GM21786 (cell line): ENCODE measurements at regions not wholly inside any gene's neighbourhood (a gene's known extent, or its start where the extent isn't known, plus 50 kb on each side); places are given as distances from the start of the nearest gene placed in this dataset.
"Not testable (repeated sequence)": the region's sequence is repeated elsewhere in the genome, so short reads cannot be mapped to it uniquely, and the experiment has no call there.

Source experiments
- ATAC-seq: cut with Tn5 transposase; IDR thresholded peaks from one replicate; pipeline ENCODE4 v1.9.1; 2021; ENCODE audit not compliant: unreplicated experiment

- ATAC-seq, result no peak
Measured at GRCh38 chr1:198967566-198967965, 328.7 kb downstream of the PTPRC start.

- ATAC-seq, result no peak
Measured at GRCh38 chr1:198968866-198969265, 330.0 kb downstream of the PTPRC start.

- ATAC-seq, result no peak
Measured at GRCh38 chr1:198969981-198970380, 331.1 kb downstream of the PTPRC start.

GRCh38 chr1:198970916-198971315 lies 332.1 kb downstream of the PTPRC start:
- no peak for ATAC-seq

DNA sequence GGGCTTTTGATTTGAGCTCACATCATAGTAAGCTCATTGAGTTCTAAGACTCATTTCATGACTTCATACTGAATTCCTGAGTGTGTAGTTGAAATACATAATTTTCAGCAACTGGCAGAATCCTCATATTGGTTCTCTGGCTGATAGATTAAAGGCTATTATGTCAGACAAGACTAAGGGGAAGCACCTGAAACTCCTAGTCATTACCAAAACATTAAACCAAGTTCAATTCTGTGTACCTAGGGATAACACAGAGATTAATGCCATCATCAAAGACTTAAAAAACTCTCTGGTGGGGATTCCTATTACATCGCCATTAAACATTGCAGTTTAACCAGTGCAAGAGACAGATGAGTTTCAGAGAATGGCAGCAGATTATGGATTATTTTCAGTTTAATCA lies 339.1 kb downstream of the PTPRC start:
- no peak for ATAC-seq

DNA sequence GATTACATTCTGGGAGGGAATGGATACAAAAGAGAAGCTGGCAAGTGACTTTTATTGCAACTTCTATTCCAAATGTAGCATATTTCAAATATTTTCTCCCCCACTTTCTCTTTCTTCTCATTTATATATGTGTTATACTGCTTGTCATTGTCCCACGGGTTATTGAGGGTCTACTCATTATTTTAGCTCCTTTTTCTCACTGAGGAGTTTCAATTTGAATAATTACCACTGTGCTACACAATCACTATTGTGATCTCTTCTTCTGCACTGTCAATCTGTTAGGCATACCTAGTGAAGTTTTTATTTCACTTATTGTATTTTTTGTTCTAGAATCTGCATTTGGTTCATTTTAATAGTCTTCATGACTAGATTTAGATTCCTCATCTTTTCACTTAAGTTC lies 339.7 kb downstream of the PTPRC start:
- ATAC-seq, result no peak

DNA sequence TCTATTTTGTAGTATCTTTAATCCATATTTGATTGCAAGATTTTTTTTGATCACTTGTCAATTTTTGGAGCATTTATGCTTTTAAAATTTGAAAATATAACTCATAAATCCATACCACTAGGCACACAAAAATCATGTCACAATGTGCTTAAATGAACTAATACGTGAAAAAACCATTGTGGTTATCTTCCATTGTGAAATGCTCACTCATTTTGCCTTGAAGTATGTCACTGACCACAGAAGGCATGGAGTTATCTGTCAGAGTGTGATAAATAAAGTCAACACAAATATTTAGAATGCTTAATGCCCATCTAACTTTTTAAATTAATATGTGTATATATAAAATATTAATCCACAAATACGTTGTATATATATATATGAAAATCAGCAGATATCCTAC lies 347.2 kb downstream of the PTPRC start:
- ATAC-seq, result no peak

DNA sequence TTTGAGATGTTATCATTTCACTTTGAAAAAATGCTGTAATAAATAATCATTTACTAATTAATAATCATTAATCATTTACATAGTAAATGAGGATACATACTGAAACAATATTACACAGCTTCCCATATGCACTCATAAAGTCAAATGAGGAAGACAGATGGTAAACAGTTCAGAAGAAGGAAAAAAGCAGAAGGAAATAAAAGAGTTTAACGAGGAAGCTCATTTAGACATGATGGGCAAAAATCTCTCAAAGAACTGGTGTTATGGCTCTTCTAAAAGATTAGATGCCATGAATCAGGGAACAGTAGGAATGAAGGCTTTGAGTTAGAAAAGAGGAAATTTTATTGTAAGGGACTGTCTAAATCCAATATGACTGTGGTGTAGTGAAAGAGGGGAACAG lies 347.6 kb downstream of the PTPRC start:
- no peak for ATAC-seq

DNA sequence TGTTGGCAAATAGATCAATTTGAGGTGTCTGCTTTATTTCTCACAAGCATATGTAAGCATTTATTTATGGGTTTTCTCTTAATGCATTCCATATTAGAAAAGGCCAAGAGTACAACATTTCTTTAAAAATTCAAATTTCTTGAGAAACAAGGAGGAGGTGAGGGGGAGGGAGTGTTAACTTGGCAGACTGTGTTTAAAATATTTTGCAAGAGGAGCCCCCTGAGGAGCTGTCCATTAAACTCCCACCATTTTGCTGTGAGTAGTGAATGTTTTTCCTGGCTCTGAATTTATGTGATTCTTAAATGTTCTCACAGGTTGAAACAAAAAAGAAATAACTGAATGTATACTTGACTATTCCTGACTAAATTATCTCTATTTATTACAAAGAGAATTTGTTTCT lies 363.8 kb downstream of the PTPRC start:
- ATAC-seq, result no peak

- no peak for ATAC-seq
Measured at GRCh38 chr1:199007423-199007822, 368.6 kb downstream of the PTPRC start.

GRCh38 chr1:199009447-199009846 lies 370.6 kb downstream of the PTPRC start:
- ATAC-seq, result peak; percentile 56

- no peak for ATAC-seq
Measured at GRCh38 chr1:199010492-199010891, 371.7 kb downstream of the PTPRC start.

GRCh38 chr1:199010933-199011332 lies 372.1 kb downstream of the PTPRC start:
- no peak for ATAC-seq

- no peak for ATAC-seq
Measured at GRCh38 chr1:199015799-199016198, 377.0 kb downstream of the PTPRC start.

GRCh38 chr1:199018471-199019135 lies 379.8 kb downstream of the PTPRC start:
- no peak for ATAC-seq

DNA sequence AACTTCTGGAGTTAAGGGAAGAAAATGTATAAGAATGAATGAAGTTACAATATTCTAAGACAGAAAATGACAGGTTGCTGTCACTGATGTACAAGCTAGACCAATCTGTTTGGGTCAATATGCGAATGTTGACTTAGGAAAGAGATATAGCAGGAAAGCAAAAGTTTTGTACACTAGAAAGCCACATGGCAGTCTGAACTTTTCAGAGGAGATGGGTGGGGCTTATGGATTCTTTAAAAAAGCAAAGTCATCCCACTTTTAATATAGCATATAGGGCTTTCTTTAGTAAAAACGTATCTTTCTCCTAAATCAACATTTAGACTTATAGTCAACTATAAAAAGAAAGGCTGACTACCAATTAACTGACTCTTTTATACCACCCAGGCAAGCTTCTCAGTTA lies 381.2 kb downstream of the PTPRC start:
- no peak for ATAC-seq

DNA sequence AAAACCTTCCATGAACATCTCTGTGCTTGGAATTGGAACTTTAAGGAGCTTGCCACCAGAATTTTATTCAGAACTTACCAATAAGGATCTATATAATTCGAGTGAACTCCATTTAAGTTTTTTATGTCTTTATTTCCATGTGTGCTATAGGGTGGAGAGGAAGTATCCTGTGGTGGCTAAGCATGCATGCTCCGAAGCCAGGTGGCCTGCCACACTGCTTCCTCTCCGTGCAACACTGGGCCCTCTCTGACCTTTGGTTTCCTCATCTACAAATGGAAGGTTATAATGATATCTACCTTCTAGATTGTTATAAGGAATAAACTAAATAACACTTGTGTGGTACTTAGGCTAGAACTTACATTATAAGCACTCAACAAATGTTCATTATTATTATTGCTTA lies 382.1 kb downstream of the PTPRC start:
- no peak for ATAC-seq

GRCh38 chr1:199029401-199029800 lies 390.6 kb downstream of the PTPRC start:
- ATAC-seq, result no peak

GRCh38 chr1:199029855-199030254 lies 391.0 kb downstream of the PTPRC start:
- ATAC-seq, result no peak

DNA sequence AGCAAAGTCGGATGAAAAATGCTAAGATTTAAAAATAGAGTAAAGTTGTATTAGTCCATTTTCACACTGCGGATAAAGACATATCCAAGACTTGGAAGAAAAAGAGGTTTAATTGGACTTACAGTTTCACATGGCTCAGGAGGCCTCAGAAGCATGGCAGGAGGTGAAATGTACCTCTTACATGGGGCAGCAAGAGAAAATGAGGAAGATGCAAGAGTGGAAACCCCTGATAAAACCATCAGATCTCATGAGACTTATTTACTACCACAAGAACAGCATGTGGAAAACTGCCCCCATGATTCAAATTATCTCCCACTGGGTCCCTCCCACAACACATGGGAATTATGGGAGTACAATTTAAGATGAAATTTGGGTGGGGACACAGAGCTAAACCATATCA lies 391.7 kb downstream of the PTPRC start:
- not testable (repeated sequence) for ATAC-seq

- not testable (repeated sequence) for ATAC-seq
Measured at GRCh38 chr1:199031170-199031569, 392.3 kb downstream of the PTPRC start.

DNA sequence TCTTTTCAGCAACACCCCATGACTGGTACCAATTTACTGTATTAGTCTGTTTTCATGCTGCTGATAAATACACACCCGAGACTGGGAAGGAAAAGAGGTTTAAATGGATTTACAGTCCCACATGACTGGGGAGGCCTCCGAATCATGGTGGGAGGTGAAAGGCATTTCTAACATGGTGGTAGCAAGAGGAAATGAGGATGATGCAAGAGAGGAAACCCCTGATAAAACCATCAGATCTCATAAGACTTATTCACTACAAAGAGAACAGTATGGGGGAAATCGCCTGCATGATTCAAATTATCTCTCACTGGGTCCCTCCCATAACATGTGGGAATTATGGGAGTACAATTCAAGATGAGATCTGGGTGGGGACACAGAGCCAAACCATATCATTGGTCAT lies 393.6 kb downstream of the PTPRC start:
- ATAC-seq, result not testable (repeated sequence)

DNA sequence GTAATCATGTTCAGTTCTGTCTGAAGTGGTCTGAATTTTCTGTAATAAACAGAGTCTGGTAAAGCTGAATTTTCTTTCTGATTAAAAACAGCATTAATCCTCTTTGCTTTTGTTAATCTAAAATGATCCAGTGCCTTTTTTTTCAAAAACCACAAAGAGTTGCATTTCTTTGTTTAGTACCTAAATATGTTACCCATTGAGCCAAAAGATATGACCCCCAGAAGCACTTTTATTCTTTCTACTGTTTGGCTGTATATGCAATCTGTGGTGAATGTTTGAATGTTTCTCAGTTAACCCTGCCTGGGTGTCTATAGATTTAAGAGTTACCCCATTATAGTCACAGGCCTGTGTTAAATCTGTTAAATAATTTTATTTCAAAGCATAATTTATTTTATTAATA lies 394.8 kb downstream of the PTPRC start:
- no peak for ATAC-seq
